Renal cortical epithelial cell (primary cell): ENCODE measurements at regions not wholly inside any gene's neighbourhood (a gene's known extent, or its start where the extent isn't known, plus 50 kb on each side); places are given as distances from the start of the nearest gene placed in this dataset.
"Not testable (repeated sequence)": the region's sequence is repeated elsewhere in the genome, so short reads cannot be mapped to it uniquely, and the experiment has no call there.

Source experiments
- DNase-seq: peaks from one replicate; pipeline ENCODE4 v3.0.0-alpha.2; 2011; ENCODE audit warnings: low read depth

- DNase-seq: no peak
These were observed 311.4 kb upstream of the NCAM1 start for GRCh38 chr11:112649856-112650255.

DNA sequence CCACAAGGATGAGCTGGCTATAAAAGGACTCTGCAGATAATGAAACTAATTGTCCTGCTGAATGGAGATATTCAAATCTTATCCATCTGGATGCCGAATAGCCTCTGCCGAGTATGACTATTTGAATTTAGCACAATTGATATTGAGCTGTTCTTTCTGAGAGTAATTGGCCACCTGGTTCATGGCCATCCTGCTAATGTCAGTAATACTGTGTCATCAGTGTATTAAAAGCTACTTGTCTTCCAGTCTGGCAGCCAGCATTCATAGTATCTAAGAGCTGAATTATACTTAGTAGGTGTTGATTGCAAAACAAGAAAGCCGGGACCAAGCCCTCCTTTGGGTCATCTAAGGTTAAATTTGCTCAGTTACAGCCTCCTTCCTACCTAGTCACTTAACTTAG is 310.7 kb upstream of the NCAM1 start:
- DNase-seq: no peak

DNA sequence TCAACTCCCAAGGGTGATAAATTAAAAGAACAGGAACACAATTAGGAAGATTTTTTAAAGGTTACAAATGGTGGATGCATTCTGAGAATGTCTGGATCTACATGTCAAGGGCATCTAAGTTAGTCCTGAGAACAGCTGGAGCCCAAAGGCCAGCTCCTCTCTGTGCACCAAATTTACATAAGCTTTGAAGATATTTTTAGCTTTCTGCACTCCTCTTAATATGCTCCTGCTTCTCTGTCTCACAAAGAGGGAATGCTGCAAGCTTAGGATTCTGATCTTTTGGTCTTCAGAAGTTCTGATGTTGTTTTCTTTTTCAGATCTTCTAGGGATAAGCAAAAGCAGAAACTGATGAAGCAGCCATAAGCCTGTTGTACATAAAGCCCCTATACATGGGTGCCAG is 309.8 kb upstream of the NCAM1 start:
- no peak for DNase-seq

GRCh38 chr11:112652786-112653390 is 308.3 kb upstream of the NCAM1 start:
- peak; percentile 1 for DNase-seq

- no peak for DNase-seq
These were observed 305.8 kb upstream of the NCAM1 start for GRCh38 chr11:112655371-112655770.

GRCh38 chr11:112656772-112657428 is 304.3 kb upstream of the NCAM1 start:
- DNase-seq: no peak

DNA sequence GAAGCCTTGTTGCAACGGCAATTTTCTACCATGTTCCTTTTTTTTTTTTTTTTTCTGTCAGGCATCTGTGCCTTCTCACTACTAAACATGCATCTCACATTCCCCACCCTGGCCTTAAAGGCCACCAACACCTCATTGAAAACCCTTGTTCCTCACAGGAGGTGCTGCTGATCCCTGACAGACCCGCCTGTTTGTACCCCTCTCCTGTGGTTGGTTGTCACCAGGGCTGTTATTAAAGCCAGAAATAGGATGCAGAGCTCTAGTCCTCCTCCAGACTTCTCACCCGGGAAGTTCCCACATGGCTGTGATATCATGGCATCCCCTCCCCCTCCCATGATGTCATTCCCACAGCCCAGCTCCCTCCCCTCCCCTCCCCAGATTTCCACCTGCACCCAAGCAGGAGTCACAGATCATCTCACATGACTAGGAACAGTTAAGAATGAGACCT is 302.8 kb upstream of the NCAM1 start:
- DNase-seq: no peak

- no peak for DNase-seq
These were observed 300.1 kb upstream of the NCAM1 start for GRCh38 chr11:112661146-112661545.

- no peak for DNase-seq
These were observed 299.6 kb upstream of the NCAM1 start for GRCh38 chr11:112661571-112661970.

DNA sequence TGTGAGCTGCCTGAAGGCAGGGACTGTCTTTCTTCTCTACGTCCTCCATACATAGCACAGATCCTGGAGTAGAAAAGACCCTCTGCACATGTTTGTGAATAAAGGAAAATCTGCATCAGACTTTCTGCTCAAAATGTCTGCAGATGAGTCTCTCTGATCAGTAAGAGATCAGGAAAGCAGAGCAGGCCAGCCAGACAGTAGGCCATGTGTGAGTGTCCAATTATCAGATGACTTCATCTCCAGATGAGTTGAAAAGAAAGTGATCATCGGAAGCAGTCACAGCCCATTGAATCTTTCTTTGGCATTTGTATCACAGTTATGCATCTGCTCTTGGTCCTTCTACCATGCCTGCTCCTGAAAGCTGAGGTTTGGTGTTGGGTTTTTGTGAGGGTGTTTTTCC is 298.7 kb upstream of the NCAM1 start:
- DNase-seq: no peak

- no peak for DNase-seq
These were observed 297.1 kb upstream of the NCAM1 start for GRCh38 chr11:112663947-112664634.

- no peak for DNase-seq
These were observed 295.9 kb upstream of the NCAM1 start for GRCh38 chr11:112665291-112665690.

- DNase-seq: no peak
These were observed 295.0 kb upstream of the NCAM1 start for GRCh38 chr11:112666253-112666652.

DNA sequence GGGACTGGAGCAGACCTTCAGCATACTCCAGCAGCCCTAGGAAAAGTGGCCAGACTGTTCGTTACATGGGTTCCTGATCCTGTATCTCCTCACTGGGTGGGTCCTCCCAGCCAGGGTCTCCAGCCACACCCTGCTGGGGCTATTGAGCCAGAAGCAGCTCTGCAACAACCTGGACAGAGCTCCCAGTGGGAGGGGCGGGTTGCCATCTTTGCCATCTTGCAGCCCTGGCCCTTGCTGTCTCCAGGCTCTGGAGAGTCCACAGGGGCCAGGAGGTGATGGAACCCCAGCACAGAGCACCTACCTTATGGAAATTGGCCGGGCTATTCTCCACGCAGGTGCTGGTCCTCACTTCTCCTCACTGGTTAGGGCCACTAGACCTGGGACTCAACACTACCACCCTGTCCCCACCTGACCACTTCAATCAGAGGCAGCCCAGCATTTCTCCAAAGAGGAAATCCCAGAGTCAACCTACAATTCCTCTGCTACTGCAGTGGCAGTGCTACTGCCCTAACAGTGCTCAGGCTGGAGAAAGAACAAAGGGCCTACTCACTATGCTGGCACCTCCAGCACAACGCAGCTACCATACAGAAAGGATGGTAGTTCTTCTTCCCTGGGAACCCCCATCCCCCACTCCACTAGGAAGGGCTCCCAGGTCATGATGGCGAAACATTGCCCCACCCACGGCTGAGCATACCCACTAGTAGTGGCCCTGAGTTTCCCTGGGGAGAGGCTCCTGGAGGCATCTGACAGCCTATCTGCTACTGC is 290.2 kb upstream of the NCAM1 start:
- no peak for DNase-seq

- DNase-seq: not testable (repeated sequence)
These were observed 287.8 kb upstream of the NCAM1 start for GRCh38 chr11:112673401-112673800.

DNA sequence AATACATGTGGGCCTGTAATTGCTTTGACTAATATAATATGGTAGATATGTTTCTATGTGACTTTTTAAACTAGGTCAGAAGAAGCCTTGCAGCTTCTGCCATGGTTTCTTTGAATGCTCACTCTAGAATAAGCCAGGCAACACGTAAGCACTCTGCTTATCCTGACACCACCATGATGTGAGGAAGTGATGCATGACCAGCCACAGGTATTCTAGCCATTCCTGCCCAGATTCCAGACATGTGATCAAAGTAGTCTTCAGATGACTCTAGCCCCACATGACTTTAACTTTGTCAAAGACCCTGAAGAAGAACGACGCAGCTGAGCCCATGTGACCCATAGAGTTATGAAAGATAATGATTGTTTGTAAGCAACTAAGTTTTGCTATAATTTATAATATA is 276.1 kb upstream of the NCAM1 start:
- no peak for DNase-seq

DNA sequence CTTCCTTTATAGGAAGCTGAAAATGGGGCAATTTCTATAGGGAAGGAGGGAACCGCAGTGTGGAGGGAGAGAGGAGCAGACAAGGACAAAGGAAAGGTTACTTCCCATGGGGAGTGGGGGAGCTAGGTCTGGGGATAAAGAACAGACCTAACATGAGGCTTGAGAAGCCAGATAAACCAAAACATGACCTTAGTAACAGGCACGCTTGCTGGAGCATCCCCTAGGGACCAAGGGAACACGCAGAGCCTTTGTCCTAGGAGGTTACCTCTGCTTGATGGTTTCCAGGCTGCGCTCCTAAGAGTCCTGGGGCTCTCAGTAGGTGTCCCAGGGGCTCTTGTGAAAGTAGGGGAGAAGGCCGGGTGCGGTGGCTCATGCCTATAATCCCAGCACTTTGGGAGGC is 271.4 kb upstream of the NCAM1 start:
- no peak for DNase-seq

DNA sequence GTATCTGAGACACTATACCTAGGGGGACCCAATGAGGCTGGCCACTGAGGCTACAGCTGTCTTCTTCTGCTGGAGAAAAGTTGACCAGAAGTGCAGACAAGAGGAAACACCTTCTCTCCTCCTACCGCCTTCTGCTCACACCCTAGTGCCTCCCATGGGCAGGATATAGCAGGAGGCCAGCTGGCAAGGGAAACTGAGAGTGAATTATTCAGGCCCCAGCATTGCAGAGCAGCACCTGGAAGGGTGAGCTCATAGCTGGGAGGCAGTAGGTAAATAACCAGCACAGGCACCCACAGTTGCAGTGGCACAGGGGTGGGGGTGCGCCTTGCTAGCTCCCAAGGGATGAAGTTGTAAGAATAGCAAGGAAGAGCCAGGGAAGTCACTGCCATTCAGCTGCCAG is 267.4 kb upstream of the NCAM1 start:
- no peak for DNase-seq

DNA sequence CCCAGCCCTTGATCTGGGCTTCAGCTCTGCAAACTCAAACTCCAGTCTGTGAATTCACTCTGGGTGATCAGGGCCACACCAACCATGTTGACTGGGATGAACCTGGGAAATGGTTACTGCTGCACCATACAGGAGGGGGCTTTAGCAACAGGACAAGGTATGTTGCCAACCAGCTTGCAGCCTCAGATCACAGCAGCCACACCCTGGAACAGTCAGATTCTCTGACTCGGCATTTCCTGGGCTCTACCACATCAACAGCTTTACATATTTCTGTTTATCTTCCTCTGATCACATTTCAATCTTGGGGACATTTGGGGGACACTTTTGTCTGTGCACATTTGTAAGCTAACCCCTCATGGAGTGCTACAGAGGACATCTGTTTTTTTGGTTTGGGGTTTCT is 267.0 kb upstream of the NCAM1 start:
- DNase-seq: no peak

- no peak for DNase-seq
These were observed 266.4 kb upstream of the NCAM1 start for GRCh38 chr11:112694813-112695212.

- no peak for DNase-seq
These were observed 263.6 kb upstream of the NCAM1 start for GRCh38 chr11:112697391-112698178.

DNA sequence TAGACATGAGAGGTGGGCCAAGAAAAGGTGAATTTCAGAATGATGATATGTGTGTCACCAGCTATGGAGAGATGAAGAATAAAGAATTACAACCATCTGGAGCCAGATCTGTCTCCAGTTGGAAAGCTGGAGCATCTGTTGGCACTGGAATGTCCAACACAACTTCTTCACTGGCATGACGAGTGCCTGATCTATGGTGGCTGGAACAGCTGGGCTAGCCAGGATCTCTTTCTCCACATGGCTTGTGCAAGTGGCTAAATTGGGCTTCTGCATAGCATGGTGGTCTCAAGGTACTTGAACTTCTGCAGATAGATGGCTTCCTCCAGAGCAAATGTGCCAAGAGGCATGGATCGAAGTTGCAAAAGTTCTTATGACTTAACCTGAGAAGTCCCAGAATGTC is 256.1 kb upstream of the NCAM1 start:
- no peak for DNase-seq
